Activated CD8-positive, alpha-beta T cell treated with anti-CD3 and anti-CD28 coated beads, Interleukin-2, amount 10 ng/mL, durations not matched to agents 7 days and 5 days (primary cell): ENCODE measurements at regions not wholly inside any gene's neighbourhood (a gene's known extent, or its start where the extent isn't known, plus 50 kb on each side); places are given as distances from the start of the nearest gene placed in this dataset.
"Not testable (repeated sequence)": the region's sequence is repeated elsewhere in the genome, so short reads cannot be mapped to it uniquely, and the experiment has no call there.

Experiments
- ATAC-seq: fragments of 150-1000 bp; cut with Tn5 transposase; one replicate; pipeline ENCODE4 v1.10.0; 2021; ENCODE audit warnings: moderate library complexity
- CTCF ChIA-PET: fragments of 350-600 bp; sonication (Branson Sonifier 250); formaldehyde crosslinking; loops from one replicate; lab custom pipeline; 2021; ENCODE audit warnings: antibody characterized with exemption; lab: Charles Lee
- POLR2A ChIA-PET: fragments of 350-600 bp; sonication (Branson Sonifier 250); formaldehyde crosslinking; loops from one replicate; lab custom pipeline; 2021; ENCODE audit warnings: antibody characterized with exemption; lab: Charles Lee
- DNase-seq: peaks from one replicate; pipeline ENCODE4 v3.0.0-alpha.2; 2020
- H3K27ac Mint-ChIP-seq: one replicate; pipeline ENCODE4 v1.8.0; 2021; ENCODE audit warnings: mild to moderate bottlenecking, mixed read lengths
- H3K27me3 Mint-ChIP-seq: one replicate; pipeline ENCODE4 v1.8.0; 2021; ENCODE audit warnings: low read depth, mixed read lengths
- H3K36me3 Mint-ChIP-seq: one replicate; pipeline ENCODE4 v1.8.0; 2021; ENCODE audit warnings: low read depth, mixed read lengths
- H3K4me1 Mint-ChIP-seq: one replicate; pipeline ENCODE4 v1.8.0; 2021; ENCODE audit warnings: low read depth, mixed read lengths
- H3K4me3 Mint-ChIP-seq: one replicate; pipeline ENCODE4 v1.8.0; 2021; ENCODE audit warnings: mild to moderate bottlenecking, mixed read lengths
- H3K9me3 Mint-ChIP-seq: one replicate; pipeline ENCODE4 v1.8.0; 2022; ENCODE audit warnings: mixed read lengths; ENCODE audit not compliant: insufficient read depth

DNA sequence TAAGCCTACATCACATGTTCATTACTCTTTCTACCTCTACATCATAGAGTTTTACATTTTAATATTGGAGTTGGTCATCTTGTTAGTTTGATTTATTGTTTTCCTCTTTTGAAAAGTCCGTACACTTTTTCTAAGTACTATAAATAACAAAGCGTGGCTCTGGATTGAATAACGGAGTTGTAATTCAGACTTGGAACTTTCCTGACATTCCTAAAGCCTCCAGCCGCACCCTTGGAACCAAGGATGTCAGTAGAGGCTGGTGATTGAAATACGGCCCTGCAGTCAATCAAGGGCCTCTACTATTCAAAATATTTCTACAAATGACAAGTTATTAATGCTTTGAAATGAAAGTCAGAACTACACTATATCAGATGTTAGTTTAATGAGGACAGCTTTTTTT is 301.9 kb upstream of the TBX18 start:
- ChIA-PET POLR2A (no interaction called here), CTCF (no interaction called here)
- H3K4me3 Mint-ChIP-seq, result no peak overlapping the region
- ATAC-seq (no peak), DNase-seq (no peak)
- no peaks in the 10 kb centered on the region for H3K9me3 Mint-ChIP-seq
- no peak overlapping the region for H3K27ac Mint-ChIP-seq
- no peaks in the 10 kb centered on the region for H3K4me1 Mint-ChIP-seq
- H3K27me3 Mint-ChIP-seq, result no peaks in the 10 kb centered on the region
- H3K36me3 Mint-ChIP-seq, result no peaks in the 10 kb centered on the region

DNA sequence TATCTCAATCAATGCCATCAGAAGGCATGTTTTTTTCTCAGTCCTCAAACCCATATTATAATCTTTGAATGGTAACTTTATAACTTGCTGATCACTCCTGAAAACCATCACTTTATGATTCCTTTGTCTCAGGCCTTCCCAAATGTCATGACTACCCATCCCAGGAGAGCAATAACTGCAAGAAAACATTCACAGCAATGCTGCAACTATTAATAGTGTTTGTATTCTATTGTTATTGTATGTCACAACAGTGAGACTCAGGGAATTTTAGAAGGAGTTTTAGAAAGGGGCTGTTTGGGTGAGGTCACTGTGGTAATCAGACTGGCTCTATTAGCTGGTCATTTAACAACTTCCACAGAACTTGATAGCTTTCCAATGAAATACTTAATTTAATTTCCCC is 301.4 kb upstream of the TBX18 start:
- POLR2A ChIA-PET, result no interaction called here
- no peak for DNase-seq
- H3K27me3 Mint-ChIP-seq, result no peaks in the 10 kb centered on the region
- H3K4me3 Mint-ChIP-seq, result no peak overlapping the region
- CTCF ChIA-PET, result no interaction called here
- no peaks in the 10 kb centered on the region for H3K9me3 Mint-ChIP-seq
- no peak overlapping the region for H3K27ac Mint-ChIP-seq
- no peak for ATAC-seq
- no peaks in the 10 kb centered on the region for H3K4me1 Mint-ChIP-seq
- H3K36me3 Mint-ChIP-seq, result no peaks in the 10 kb centered on the region

DNA sequence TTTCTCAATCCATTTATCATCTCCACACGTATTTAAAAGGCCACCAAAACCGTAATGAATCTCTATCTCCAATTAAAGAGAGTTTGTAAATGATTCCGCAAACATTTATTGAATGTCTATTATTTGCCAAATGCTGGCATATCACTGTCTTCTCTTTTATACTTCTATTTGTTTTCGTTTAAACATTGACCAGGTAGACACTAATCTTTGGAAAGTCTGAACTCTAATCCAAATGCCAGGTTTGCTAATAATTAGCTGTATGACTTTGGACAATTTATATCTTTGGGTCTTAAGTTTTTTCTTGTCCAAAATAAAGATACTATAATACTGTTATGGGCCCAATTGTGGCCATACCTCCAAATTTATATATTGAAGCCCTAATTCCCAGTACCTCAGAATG is 299.2 kb upstream of the TBX18 start:
- Mint-ChIP-seq H3K9me3 (no peaks in the 10 kb centered on the region), H3K36me3 (no peaks in the 10 kb centered on the region), H3K4me3 (no peak overlapping the region), H3K4me1 (no peaks in the 10 kb centered on the region), H3K27ac (no peak overlapping the region), H3K27me3 (no peaks in the 10 kb centered on the region)
- ChIA-PET POLR2A (no interaction called here), CTCF (no interaction called here)
- DNase-seq (no peak), ATAC-seq (no peak)

DNA sequence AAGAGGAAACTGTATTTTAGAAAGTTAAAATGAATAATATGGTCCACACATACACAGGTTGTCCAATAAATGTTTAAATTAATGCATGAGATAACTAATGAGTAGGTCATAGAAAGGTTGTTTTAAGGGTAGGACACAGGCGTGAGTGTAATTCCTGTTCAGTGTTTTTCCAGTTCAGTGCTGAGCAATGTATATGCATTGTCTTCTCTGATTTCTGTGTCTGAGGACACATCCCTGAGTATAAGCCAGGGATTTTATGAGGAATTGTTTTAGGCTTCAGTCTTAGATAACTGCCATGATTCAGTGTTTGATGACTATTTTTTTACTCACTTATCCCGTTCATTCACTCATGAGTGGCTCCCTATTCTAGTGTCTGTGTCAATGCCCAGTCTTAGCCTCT is 298.5 kb upstream of the TBX18 start:
- no peaks in the 10 kb centered on the region for H3K27me3 Mint-ChIP-seq
- no peaks in the 10 kb centered on the region for H3K9me3 Mint-ChIP-seq
- ATAC-seq, result no peak
- no peaks in the 10 kb centered on the region for H3K36me3 Mint-ChIP-seq
- H3K4me1 Mint-ChIP-seq, result no peaks in the 10 kb centered on the region
- DNase-seq, result no peak
- H3K27ac Mint-ChIP-seq, result no peak overlapping the region
- CTCF ChIA-PET, result no interaction called here
- no peak overlapping the region for H3K4me3 Mint-ChIP-seq
- POLR2A ChIA-PET, result no interaction called here

DNA sequence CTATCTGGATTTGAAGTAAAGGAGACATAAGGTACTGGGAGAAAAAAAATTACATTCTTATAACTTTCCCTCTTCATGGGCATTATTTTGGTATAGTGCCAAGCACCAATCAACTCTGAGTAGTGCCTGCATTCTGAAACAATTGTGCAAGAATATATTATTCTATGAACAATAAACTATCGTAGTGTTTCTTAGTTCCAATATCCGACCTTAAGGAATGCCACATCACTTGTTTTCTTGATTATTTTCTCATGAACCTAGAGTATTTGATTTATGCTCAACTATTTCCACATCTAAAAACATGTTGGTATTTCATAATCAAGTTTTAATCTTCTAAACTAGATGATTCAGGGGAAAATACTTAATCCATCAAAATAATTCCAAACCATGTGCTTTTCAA is 294.4 kb upstream of the TBX18 start:
- CTCF ChIA-PET, result no interaction called here
- POLR2A ChIA-PET, result no interaction called here
- DNase-seq (no peak), ATAC-seq (no peak)
- Mint-ChIP-seq H3K4me1 (no peaks in the 10 kb centered on the region), H3K36me3 (no peaks in the 10 kb centered on the region), H3K4me3 (no peak overlapping the region), H3K9me3 (no peaks in the 10 kb centered on the region), H3K27ac (no peak overlapping the region), H3K27me3 (no peaks in the 10 kb centered on the region)

DNA sequence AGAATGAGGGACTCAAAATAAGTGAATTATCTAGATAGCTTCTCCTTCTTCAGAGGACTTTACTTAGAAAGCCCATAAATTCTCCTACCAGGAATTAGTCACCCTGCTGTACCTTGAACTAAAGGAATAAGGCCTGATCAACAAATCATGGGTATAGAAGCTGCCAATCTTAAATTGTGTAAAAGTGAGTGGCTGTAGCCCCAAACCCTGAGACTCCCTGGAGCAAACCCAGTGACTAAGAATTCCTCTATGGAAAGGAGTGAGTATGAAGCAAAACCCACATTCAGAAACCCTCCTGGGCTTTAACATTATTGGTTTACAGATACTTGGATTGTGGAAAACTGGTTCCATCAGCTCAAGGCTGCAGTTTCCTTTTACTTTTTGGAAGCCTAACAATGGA is 285.8 kb upstream of the TBX18 start:
- H3K27me3 Mint-ChIP-seq, result no peaks in the 10 kb centered on the region
- no peaks in the 10 kb centered on the region for H3K36me3 Mint-ChIP-seq
- H3K4me3 Mint-ChIP-seq, result no peak overlapping the region
- H3K27ac Mint-ChIP-seq, result no peak overlapping the region
- POLR2A ChIA-PET, result no interaction called here
- CTCF ChIA-PET, result no interaction called here
- ATAC-seq, result no peak
- no peaks in the 10 kb centered on the region for H3K4me1 Mint-ChIP-seq
- H3K9me3 Mint-ChIP-seq, result no peaks in the 10 kb centered on the region
- DNase-seq, result no peak

DNA sequence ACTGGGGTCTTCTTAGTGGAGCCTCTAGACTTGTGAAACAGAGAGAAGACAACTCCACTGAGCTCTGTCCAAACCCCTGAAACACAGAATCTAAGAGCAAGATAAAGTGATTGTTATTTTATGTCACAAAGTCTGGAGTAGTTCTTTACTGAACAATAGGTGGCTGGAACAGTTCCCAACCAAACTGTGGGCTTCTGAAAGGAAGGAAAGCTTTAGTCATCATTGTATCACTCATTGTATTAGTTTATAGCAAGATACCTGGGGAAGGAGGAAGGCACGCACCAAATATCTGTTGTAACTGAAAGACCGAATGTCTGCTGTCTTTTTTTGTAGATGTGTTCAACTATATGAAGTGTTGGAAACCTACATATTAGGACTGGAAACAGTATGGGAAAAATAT is 284.9 kb upstream of the TBX18 start:
- DNase-seq, result no peak
- no peak overlapping the region for H3K4me3 Mint-ChIP-seq
- POLR2A ChIA-PET, result no interaction called here
- no peaks in the 10 kb centered on the region for H3K27me3 Mint-ChIP-seq
- no peaks in the 10 kb centered on the region for H3K9me3 Mint-ChIP-seq
- CTCF ChIA-PET, result no interaction called here
- no peak for ATAC-seq
- no peaks in the 10 kb centered on the region for H3K36me3 Mint-ChIP-seq
- no peaks in the 10 kb centered on the region for H3K4me1 Mint-ChIP-seq
- no peak overlapping the region for H3K27ac Mint-ChIP-seq

DNA sequence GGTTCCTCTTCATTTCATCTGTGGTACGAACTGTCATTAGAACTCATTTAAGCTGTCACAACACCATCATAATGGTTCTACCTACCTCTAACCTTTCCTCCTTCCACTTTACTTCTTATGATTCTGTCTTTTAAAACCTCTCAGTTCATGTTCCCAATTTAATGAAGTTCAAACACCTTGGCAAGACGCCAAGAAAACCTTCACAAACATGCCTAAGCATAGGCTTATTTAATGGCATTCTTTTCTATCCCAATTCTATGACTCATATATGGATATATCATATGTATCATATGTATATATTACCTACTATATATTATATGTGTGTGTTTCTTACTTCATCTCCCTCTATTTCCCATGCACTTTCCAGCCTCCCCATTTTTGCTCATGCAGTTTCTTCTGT is 283.4 kb upstream of the TBX18 start:
- ChIA-PET POLR2A (no interaction called here), CTCF (no interaction called here)
- Mint-ChIP-seq H3K27me3 (no peaks in the 10 kb centered on the region), H3K36me3 (no peaks in the 10 kb centered on the region), H3K4me1 (no peaks in the 10 kb centered on the region), H3K9me3 (no peaks in the 10 kb centered on the region), H3K4me3 (no peak overlapping the region), H3K27ac (no peak overlapping the region)
- DNase-seq, result no peak
- no peak for ATAC-seq

DNA sequence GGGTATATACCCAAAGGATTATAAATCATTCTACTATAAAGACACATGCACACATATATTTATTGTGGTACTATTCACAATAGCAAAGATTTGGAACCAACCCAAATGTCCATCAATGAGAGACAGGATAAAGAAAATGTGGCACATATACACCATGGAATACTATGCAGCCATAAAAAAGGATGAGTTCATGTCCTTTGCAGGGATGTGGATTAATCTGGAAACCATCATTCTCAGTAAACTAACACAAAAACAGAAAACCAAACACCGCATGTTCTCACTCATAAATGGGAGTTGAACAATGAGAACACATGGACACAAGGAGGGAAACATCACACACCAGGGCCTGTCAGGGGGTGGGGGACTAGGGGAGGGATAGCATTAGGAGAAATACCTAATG is 281.4 kb upstream of the TBX18 start:
- DNase-seq, H3K9me3 Mint-ChIP-seq, CTCF ChIA-PET, ATAC-seq, POLR2A ChIA-PET, H3K27me3 Mint-ChIP-seq, H3K4me3 Mint-ChIP-seq, H3K27ac Mint-ChIP-seq, H3K4me1 Mint-ChIP-seq, H3K36me3 Mint-ChIP-seq: not testable (repeated sequence)

DNA sequence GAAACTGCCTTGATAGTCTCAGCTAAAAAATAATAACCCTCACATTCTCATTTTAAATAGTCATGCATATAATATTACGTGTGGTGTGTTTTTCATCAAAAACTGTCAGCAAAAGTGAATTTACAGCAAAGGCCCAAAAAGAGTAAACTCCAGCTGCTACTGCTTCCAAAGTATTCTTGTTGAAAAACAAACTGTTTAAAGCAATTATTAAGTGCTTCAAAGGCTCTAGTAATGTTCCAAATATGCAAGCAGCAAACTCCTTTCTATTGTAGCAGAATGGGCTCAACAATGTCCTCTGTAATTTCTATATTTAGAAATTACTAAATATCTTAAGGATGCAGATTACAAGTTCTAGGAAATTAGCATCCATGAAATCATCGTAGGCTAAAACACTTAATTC is 280.0 kb upstream of the TBX18 start:
- no peak for DNase-seq

DNA sequence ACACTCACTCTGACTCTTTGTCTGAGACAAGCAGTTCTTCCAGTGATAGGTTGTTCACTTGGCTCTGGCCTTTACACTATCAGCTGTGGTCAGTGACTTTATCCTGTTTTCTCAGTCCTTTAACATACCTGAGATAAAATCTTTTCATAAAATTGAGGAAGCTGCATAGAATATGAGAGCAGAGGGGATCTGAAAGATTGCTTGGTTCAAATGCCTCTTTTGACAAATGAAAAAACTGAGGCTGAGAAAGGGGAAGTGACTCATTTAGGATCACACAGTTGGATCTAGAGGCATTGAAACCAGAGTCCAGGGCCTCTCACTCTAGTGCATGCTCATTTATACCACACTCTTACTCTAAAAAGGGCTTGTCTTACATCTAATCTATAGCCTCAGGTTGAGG is 277.0 kb upstream of the TBX18 start:
- no peak overlapping the region for H3K27ac Mint-ChIP-seq
- no peak overlapping the region for H3K4me3 Mint-ChIP-seq
- ATAC-seq (no peak), DNase-seq (no peak)
- H3K36me3 Mint-ChIP-seq, result no peaks in the 10 kb centered on the region
- H3K27me3 Mint-ChIP-seq, result no peaks in the 10 kb centered on the region
- H3K4me1 Mint-ChIP-seq, result no peaks in the 10 kb centered on the region
- no peaks in the 10 kb centered on the region for H3K9me3 Mint-ChIP-seq
- POLR2A ChIA-PET, result no interaction called here
- CTCF ChIA-PET, result no interaction called here

More for the DNA sequence above, 280.0 kb upstream of the TBX18 start:
- H3K9me3 Mint-ChIP-seq, result no peaks in the 10 kb centered on the region
- H3K36me3 Mint-ChIP-seq, result no peaks in the 10 kb centered on the region
- H3K27ac Mint-ChIP-seq, result no peak overlapping the region
- CTCF ChIA-PET, result no interaction called here
- H3K4me1 Mint-ChIP-seq, result no peaks in the 10 kb centered on the region
- no peak for ATAC-seq
- POLR2A ChIA-PET, result no interaction called here
- H3K4me3 Mint-ChIP-seq, result no peak overlapping the region
- no peaks in the 10 kb centered on the region for H3K27me3 Mint-ChIP-seq

DNA sequence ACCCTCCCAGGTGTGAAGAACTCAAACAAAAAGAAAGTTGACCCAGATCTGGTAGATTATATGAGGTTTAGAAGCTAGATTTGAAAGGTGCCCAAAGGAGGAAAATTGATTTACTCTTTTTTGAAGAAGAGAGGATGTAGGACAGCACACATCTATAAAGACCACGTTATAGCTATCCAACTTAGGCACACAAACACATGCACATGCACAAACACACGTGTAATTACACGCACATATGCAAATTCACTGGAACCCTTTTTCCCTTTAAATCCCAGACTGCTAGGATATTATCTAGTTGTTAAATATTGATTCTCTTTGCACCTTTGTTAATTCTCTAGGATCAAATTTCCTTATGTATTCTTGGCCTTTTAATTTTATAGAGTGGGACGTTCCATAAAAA is 272.8 kb upstream of the TBX18 start:
- Mint-ChIP-seq H3K4me1 (no peaks in the 10 kb centered on the region), H3K27ac (no peak overlapping the region), H3K4me3 (no peak overlapping the region), H3K9me3 (peaks cover 4% of the 10 kb centered on the region), H3K27me3 (no peaks in the 10 kb centered on the region), H3K36me3 (no peaks in the 10 kb centered on the region)
- DNase-seq (no peak), ATAC-seq (no peak)
- ChIA-PET POLR2A (no interaction called here), CTCF (no interaction called here)

DNA sequence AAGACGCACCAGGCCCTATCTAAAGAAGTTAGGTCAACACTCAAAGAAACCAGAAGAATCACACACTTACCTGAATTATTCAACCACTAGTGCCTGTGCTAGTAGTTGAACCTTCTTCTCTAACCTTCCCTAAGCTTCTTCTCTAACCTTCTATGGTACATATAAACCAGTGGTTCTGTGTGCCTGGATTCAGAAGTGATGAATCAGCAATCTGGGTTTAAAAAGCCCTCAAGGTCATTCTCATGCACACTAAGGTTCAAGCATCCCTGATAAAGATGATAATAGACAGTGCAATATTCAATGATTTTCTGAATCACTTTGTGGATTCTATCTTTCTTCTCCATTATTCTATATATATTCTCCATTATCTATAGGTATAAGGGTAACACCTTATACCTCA is 271.4 kb upstream of the TBX18 start:
- Mint-ChIP-seq H3K4me1 (no peaks in the 10 kb centered on the region), H3K27me3 (no peaks in the 10 kb centered on the region), H3K27ac (no peak overlapping the region), H3K9me3 (peaks cover 4% of the 10 kb centered on the region), H3K4me3 (no peak overlapping the region), H3K36me3 (no peaks in the 10 kb centered on the region)
- ATAC-seq (no peak), DNase-seq (no peak)
- POLR2A ChIA-PET, result no interaction called here
- CTCF ChIA-PET, result no interaction called here
